Fibroblast of the aortic adventitia (primary cell): ENCODE measurements at regions not wholly inside any gene's neighbourhood (a gene's known extent, or its start where the extent isn't known, plus 50 kb on each side); places are given as distances from the start of the nearest gene placed in this dataset.

Source experiments
- DNase-seq: peaks from one replicate; pipeline ENCODE4 v3.0.0-alpha.2; 2010; ENCODE audit warnings: low read depth
- H3K4me3 ChIP-seq: 2 replicates; pipeline ENCODE4 v1.5.1; 2011; ENCODE audit warnings: low read depth, mild to moderate bottlenecking, control low read depth, low read length, moderate library complexity
- TF ChIP-seq, protein P1 (sequence below): IDR thresholded peaks from 2 replicates; pipeline ENCODE4 v1.5.1; 2011; ENCODE audit warnings: mild to moderate bottlenecking, low read length, control low read depth, inconsistent platforms; ENCODE audit not compliant: insufficient read depth

GRCh38 chr3:89692601-89693000 is 585.2 kb downstream of the EPHA3 start:
- H3K4me3 ChIP-seq, result no peak overlapping the region
- TF ChIP-seq, protein P1, sequence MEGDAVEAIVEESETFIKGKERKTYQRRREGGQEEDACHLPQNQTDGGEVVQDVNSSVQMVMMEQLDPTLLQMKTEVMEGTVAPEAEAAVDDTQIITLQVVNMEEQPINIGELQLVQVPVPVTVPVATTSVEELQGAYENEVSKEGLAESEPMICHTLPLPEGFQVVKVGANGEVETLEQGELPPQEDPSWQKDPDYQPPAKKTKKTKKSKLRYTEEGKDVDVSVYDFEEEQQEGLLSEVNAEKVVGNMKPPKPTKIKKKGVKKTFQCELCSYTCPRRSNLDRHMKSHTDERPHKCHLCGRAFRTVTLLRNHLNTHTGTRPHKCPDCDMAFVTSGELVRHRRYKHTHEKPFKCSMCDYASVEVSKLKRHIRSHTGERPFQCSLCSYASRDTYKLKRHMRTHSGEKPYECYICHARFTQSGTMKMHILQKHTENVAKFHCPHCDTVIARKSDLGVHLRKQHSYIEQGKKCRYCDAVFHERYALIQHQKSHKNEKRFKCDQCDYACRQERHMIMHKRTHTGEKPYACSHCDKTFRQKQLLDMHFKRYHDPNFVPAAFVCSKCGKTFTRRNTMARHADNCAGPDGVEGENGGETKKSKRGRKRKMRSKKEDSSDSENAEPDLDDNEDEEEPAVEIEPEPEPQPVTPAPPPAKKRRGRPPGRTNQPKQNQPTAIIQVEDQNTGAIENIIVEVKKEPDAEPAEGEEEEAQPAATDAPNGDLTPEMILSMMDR, result no peak
- DNase-seq, result no peak

DNA sequence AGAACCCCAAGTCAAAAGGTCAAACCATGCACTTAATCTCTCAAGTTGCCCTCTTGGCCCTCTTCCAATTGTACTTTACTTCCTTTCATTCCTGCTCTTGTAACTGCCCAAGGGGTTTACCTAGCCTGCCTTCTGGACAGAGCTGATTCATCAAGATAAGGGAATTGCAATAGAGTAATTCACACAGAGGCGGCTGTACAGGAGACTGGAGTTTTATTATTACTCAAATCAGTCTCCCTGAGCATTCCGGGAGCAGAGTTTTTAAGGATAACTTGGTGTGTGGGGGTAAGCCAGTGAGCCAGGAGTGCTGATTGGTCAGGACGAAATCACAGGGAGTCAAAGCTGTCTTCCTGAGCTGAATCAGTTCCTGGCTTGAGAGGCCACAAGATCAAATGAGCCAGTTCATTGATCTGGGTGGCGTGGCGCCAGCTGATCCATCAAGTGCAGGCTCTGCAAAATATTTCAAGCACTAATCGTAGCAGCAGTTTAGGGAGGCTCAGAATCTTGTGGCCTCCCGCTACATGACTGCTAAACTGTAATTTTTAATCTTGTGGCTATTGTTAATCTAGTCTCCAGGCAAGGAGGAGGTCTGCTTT is 590.0 kb downstream of the EPHA3 start:
- TF ChIP-seq, protein P1, result no peak
- no peak for DNase-seq
- H3K4me3 ChIP-seq, result no peak overlapping the region

GRCh38 chr3:89698208-89698830 is 590.9 kb downstream of the EPHA3 start:
- no peak overlapping the region for H3K4me3 ChIP-seq
- TF ChIP-seq, protein P1, result no peak
- DNase-seq, result no peak

GRCh38 chr3:89699229-89699628 is 591.8 kb downstream of the EPHA3 start:
- no peak for DNase-seq
- TF ChIP-seq, protein P1, result no peak

GRCh38 chr3:89699771-89700170 is 592.4 kb downstream of the EPHA3 start:
- no peak overlapping the region for H3K4me3 ChIP-seq
- no peak for DNase-seq
- TF ChIP-seq, protein P1, result no peak

More at GRCh38 chr3:89699229-89699628, 591.8 kb downstream of the EPHA3 start:
- H3K4me3 ChIP-seq, result no peak overlapping the region

GRCh38 chr3:89702404-89702803 is 595.0 kb downstream of the EPHA3 start:
- DNase-seq, result no peak
- TF ChIP-seq, protein P1, result no peak
- H3K4me3 ChIP-seq, result no peak overlapping the region
